Activated naive CD4-positive, alpha-beta T cell treated with anti-CD3 and anti-CD28 coated beads, Interleukin-2, amount 10 ng/mL, durations not matched to agents 7 days and 5 days (primary cell): ENCODE measurements at regions not wholly inside any gene's neighbourhood (a gene's known extent, or its start where the extent isn't known, plus 50 kb on each side); places are given as distances from the start of the nearest gene placed in this dataset.
"Not testable (repeated sequence)": the region's sequence is repeated elsewhere in the genome, so short reads cannot be mapped to it uniquely, and the experiment has no call there.

Source experiments
- CTCF ChIA-PET: fragments of 350-600 bp; sonication (Branson Sonifier 250); formaldehyde crosslinking; loops from one replicate; lab custom pipeline; 2021; ENCODE audit warnings: antibody characterized with exemption; lab: Charles Lee
- DNase-seq: peaks from one replicate; pipeline ENCODE4 v3.0.0-alpha.2; 2020
- H3K27ac Mint-ChIP-seq: one replicate; pipeline ENCODE4 v1.8.0; 2021; ENCODE audit warnings: mild to moderate bottlenecking, moderate library complexity, mixed read lengths
- H3K27me3 Mint-ChIP-seq: one replicate; pipeline ENCODE4 v1.8.0; 2021; ENCODE audit warnings: mild to moderate bottlenecking, mixed read lengths
- H3K36me3 Mint-ChIP-seq: one replicate; pipeline ENCODE4 v1.8.0; 2021; ENCODE audit warnings: mixed read lengths
- H3K4me1 Mint-ChIP-seq: one replicate; pipeline ENCODE4 v1.8.0; 2021; ENCODE audit warnings: mixed read lengths
- H3K4me3 Mint-ChIP-seq: one replicate; pipeline ENCODE4 v1.8.0; 2021; ENCODE audit warnings: mild to moderate bottlenecking, moderate library complexity, mixed read lengths
- H3K9me3 Mint-ChIP-seq: one replicate; pipeline ENCODE4 v1.8.0; 2021; ENCODE audit warnings: mixed read lengths

GRCh38 chr1:88608139-88608943 is 75.7 kb upstream of the PKN2 start:
- Mint-ChIP-seq H3K27ac (no peak overlapping the region), H3K4me3 (no peak overlapping the region), H3K9me3 (no peaks in the 10 kb centered on the region), H3K27me3 (peaks cover 9% of the 10 kb centered on the region), H3K36me3 (no peaks in the 10 kb centered on the region), H3K4me1 (peaks cover 3% of the 10 kb centered on the region)
- no peak for DNase-seq
- CTCF ChIA-PET, result interaction anchor here (0.9 to 1.4 kb wide), 2 partner anchors 29 to 127 kb away, joined by 3 to 5 read pairs; no protein-coding TSS in a partner anchor

GRCh38 chr1:88609051-88609450 is 75.0 kb upstream of the PKN2 start:
- H3K9me3 Mint-ChIP-seq, result no peaks in the 10 kb centered on the region
- H3K27me3 Mint-ChIP-seq, result peaks cover 9% of the 10 kb centered on the region
- H3K36me3 Mint-ChIP-seq, result no peaks in the 10 kb centered on the region
- peaks cover 3% of the 10 kb centered on the region for H3K4me1 Mint-ChIP-seq
- CTCF ChIA-PET, result interaction anchor here (0.9 to 1.4 kb wide), 2 partner anchors 30 to 127 kb away, joined by 3 to 5 read pairs; no protein-coding TSS in a partner anchor
- DNase-seq, result no peak
- no peak overlapping the region for H3K27ac Mint-ChIP-seq
- H3K4me3 Mint-ChIP-seq, result no peak overlapping the region

- H3K36me3 Mint-ChIP-seq, result no peaks in the 10 kb centered on the region
- no peak overlapping the region for H3K4me3 Mint-ChIP-seq
- H3K4me1 Mint-ChIP-seq, result peaks cover 3% of the 10 kb centered on the region
- H3K27me3 Mint-ChIP-seq, result peaks cover 9% of the 10 kb centered on the region
- CTCF ChIA-PET, result no interaction called here
- no peaks in the 10 kb centered on the region for H3K9me3 Mint-ChIP-seq
- no peak overlapping the region for H3K27ac Mint-ChIP-seq
- no peak for DNase-seq
These were observed 73.4 kb upstream of the PKN2 start for GRCh38 chr1:88610687-88611086.

- Mint-ChIP-seq H3K9me3 (peaks cover 2% of the 10 kb centered on the region), H3K36me3 (no peaks in the 10 kb centered on the region), H3K27me3 (peaks cover 9% of the 10 kb centered on the region), H3K4me1 (peaks cover 3% of the 10 kb centered on the region), H3K4me3 (no peak overlapping the region), H3K27ac (no peak overlapping the region)
- no peak for DNase-seq
- CTCF ChIA-PET, result no interaction called here
These were observed 71.8 kb upstream of the PKN2 start for GRCh38 chr1:88612292-88612691.

- no peak overlapping the region for H3K27ac Mint-ChIP-seq
- H3K4me3 Mint-ChIP-seq, result no peak overlapping the region
- CTCF ChIA-PET, result no interaction called here
- H3K36me3 Mint-ChIP-seq, result peaks cover 2% of the 10 kb centered on the region
- DNase-seq, result no peak
- peaks cover 11% of the 10 kb centered on the region for H3K27me3 Mint-ChIP-seq
- peaks cover 6% of the 10 kb centered on the region for H3K9me3 Mint-ChIP-seq
- peaks cover 3% of the 10 kb centered on the region for H3K4me1 Mint-ChIP-seq
These were observed 71.3 kb upstream of the PKN2 start for GRCh38 chr1:88612773-88613172.

GRCh38 chr1:88618331-88618730 is 65.7 kb upstream of the PKN2 start:
- CTCF ChIA-PET, result no interaction called here
- DNase-seq, result no peak
- Mint-ChIP-seq H3K27ac (no peak overlapping the region), H3K36me3 (peaks cover 4% of the 10 kb centered on the region), H3K4me3 (no peak overlapping the region), H3K4me1 (no peaks in the 10 kb centered on the region), H3K9me3 (peaks cover 22% of the 10 kb centered on the region), H3K27me3 (peaks cover 9% of the 10 kb centered on the region)

- DNase-seq, H3K27ac Mint-ChIP-seq, H3K27me3 Mint-ChIP-seq, H3K4me1 Mint-ChIP-seq, CTCF ChIA-PET, H3K4me3 Mint-ChIP-seq, H3K36me3 Mint-ChIP-seq: not testable (repeated sequence)
- H3K9me3 Mint-ChIP-seq, result peaks cover 14% of the 10 kb centered on the region
These were observed 61.0 kb upstream of the PKN2 start for GRCh38 chr1:88623101-88623500.
